SK-N-MC (cell line): ENCODE measurements at regions not wholly inside any gene's neighbourhood (a gene's known extent, or its start where the extent isn't known, plus 50 kb on each side); places are given as distances from the start of the nearest gene placed in this dataset.

Experiments used
- DNase-seq: peaks from one replicate; pipeline ENCODE4 v3.0.0-alpha.2; 2011; ENCODE audit warnings: low read depth, low spot score
- H3K27ac ChIP-seq: fragments of 200-600 bp; sonication (generic); 2 replicates; pipeline ENCODE4 v1.5.1; 2016; ENCODE audit warnings: mixed run types
- H3K36me3 ChIP-seq: fragments of 200-600 bp; sonication (generic); 2 replicates; pipeline ENCODE4 v1.6.1; 2017; ENCODE audit warnings: antibody characterized with exemption, low read length, mixed read lengths; ENCODE audit not compliant: insufficient read depth
- H3K4me3 ChIP-seq: fragments of 200-600 bp; sonication (generic); 2 replicates; pipeline ENCODE4 v1.5.1; 2016
- H3K9ac ChIP-seq: fragments of 200-600 bp; sonication (generic); 2 replicates; pipeline ENCODE4 v1.8.0; 2017; ENCODE audit warnings: mixed run types, mixed read lengths; ENCODE audit not compliant: insufficient read length
- H3K9me3 ChIP-seq: fragments of 200-600 bp; sonication (generic); 2 replicates; pipeline ENCODE4 v1.6.1; 2017; ENCODE audit warnings: low read depth, mild to moderate bottlenecking, antibody characterized with exemption, low read length, moderate library complexity, mixed read lengths
- EZH2 ChIP-seq: fragments of 200-600 bp; sonication (generic); IDR thresholded peaks from one replicate; pipeline ENCODE4 v1.6.1; 2017; ENCODE audit warnings: antibody characterized with exemption
- FOXP2 ChIP-seq: optimal IDR thresholded peaks from 2 replicates; pipeline ENCODE3; 2011; ENCODE audit warnings: mild to moderate bottlenecking, moderate library complexity; ENCODE audit not compliant: insufficient read depth; ENCODE audit errors: extremely low read length, control extremely low read depth
- POLR2AphosphoS5 ChIP-seq: IDR thresholded peaks from 2 replicates; pipeline ENCODE4 v1.6.1; 2012; ENCODE audit warnings: mild to moderate bottlenecking, low read depth, low read length, borderline replicate concordance

GRCh38 chr2:189298038-189298437 lies 118.5 kb upstream of the COL5A2 start:
- H3K4me3 ChIP-seq, result no peak overlapping the region
- no peaks in the 10 kb centered on the region for H3K36me3 ChIP-seq
- no peaks in the 10 kb centered on the region for H3K9me3 ChIP-seq
- no peak for DNase-seq
- no peak overlapping the region for H3K27ac ChIP-seq
- TF ChIP-seq EZH2 (no peak), FOXP2 (no peak), POLR2AphosphoS5 (no peak)
- H3K9ac ChIP-seq, result no peak overlapping the region

DNA sequence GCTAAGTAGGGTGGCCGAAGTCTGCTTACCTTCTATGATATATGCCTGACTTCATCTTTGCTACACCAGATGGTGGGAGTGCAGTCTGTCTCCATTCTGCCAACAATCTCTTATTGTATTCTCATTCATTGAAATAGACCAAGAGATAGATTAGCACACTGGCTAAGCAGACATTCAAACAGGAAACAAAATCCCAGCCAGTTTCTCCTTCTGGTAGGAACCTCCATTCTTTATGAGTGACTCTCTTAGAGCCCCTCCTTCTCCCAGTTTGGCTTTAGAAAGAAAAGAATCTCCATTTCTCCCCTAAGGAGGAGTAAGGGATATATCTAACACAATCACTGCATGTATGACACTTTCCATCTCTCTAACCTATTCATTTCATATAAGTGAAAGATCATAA lies 118.9 kb upstream of the COL5A2 start:
- H3K4me3 ChIP-seq, result no peak overlapping the region
- H3K9ac ChIP-seq, result no peak overlapping the region
- TF ChIP-seq EZH2 (no peak), POLR2AphosphoS5 (no peak), FOXP2 (no peak)
- H3K9me3 ChIP-seq, result no peaks in the 10 kb centered on the region
- DNase-seq, result no peak
- H3K27ac ChIP-seq, result no peak overlapping the region
- no peaks in the 10 kb centered on the region for H3K36me3 ChIP-seq

DNA sequence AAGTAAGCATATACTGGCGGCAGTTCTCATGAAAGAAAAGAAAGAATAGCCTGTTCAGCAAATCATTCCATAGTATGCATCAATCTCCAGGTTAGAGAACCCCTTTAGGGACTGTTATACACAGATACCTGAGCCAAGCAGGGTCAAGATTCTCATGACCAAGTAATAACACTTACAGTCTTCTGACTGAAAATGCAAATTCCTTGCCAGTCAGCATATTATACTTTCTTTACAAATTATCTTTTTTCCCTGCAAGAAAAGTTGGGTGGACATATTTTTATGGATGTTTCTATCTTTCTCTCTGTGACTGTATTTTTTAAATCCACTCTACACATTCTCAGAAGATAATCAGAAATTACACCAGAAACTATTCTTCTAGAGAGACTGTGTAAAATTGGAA lies 120.4 kb upstream of the COL5A2 start:
- H3K36me3 ChIP-seq, result no peaks in the 10 kb centered on the region
- H3K27ac ChIP-seq, result no peak overlapping the region
- H3K9me3 ChIP-seq, result no peaks in the 10 kb centered on the region
- no peak for TF ChIP-seq FOXP2
- no peak for TF ChIP-seq EZH2
- no peak for TF ChIP-seq POLR2AphosphoS5
- no peak overlapping the region for H3K9ac ChIP-seq
- no peak for DNase-seq
- no peak overlapping the region for H3K4me3 ChIP-seq

DNA sequence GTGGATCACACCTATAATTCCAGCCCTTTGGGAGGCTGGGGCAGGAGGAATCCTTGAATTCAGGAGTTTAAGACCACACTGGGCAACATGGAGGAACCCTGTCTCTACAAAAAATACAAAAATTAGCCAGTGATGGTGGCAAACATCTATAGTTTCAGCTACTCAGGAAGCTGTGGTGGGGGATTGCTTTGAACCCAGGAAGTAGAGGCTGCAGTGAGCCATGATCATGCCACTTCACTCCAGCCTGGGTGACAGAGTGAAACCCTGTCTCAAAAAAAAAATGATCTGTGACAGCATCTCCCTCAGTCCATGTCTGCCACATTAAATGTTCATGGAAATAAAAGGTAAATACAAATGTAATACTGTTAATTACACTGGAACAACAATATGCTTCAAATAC lies 121.4 kb upstream of the COL5A2 start:
- TF ChIP-seq POLR2AphosphoS5 (no peak), FOXP2 (no peak), EZH2 (no peak)
- H3K9ac ChIP-seq, result no peak overlapping the region
- H3K4me3 ChIP-seq, result no peak overlapping the region
- DNase-seq, result no peak
- H3K27ac ChIP-seq, result no peak overlapping the region
- H3K9me3 ChIP-seq, result no peaks in the 10 kb centered on the region
- no peaks in the 10 kb centered on the region for H3K36me3 ChIP-seq

- Histone ChIP-seq H3K9me3 (no peaks in the 10 kb centered on the region), H3K27ac (no peak overlapping the region), H3K4me3 (no peak overlapping the region), H3K9ac (no peak overlapping the region), H3K36me3 (no peaks in the 10 kb centered on the region)
- TF ChIP-seq EZH2, result no peak
- no peak for TF ChIP-seq POLR2AphosphoS5
- TF ChIP-seq FOXP2, result no peak
- DNase-seq, result no peak
Observed at GRCh38 chr2:189302274-189302948, 122.8 kb upstream of the COL5A2 start.

GRCh38 chr2:189304360-189304759 lies 124.8 kb upstream of the COL5A2 start:
- no peak overlapping the region for H3K9ac ChIP-seq
- DNase-seq, result no peak
- no peak overlapping the region for H3K27ac ChIP-seq
- H3K9me3 ChIP-seq, result no peaks in the 10 kb centered on the region
- TF ChIP-seq FOXP2, result no peak
- TF ChIP-seq EZH2, result no peak
- TF ChIP-seq POLR2AphosphoS5, result no peak
- no peak overlapping the region for H3K4me3 ChIP-seq
- no peaks in the 10 kb centered on the region for H3K36me3 ChIP-seq

DNA sequence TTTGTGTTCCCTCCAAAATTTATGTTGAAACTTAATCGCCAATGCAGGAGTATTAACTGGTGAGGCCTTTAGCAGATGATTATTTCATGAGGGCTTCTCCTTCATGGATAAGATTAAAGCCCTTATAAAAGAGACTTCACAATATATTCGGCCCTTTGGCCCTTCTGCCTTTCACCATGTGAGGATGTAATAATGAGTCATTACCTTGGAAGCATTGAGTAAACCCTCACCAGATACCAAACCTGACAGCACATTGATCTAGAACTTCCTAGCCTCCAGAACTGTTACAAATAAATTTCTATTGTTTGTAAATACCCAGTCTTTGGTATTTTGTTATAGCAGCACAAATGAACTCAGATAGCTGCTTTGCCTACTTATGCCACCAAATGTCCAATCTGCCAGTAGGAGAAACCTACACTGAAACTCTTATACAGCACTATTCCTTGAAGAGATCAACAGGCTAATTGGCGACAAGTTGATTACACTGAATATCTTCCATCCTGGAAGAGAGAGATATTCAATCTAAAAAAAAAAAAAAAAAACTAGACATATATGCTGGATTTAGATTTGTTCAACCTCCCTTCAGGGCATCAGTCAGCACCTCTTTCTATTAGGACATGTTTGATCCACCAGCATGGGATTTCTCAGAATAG lies 125.9 kb upstream of the COL5A2 start:
- Histone ChIP-seq H3K36me3 (no peaks in the 10 kb centered on the region), H3K27ac (no peak overlapping the region), H3K4me3 (no peak overlapping the region), H3K9ac (no peak overlapping the region), H3K9me3 (no peaks in the 10 kb centered on the region)
- TF ChIP-seq FOXP2 (no peak), EZH2 (no peak), POLR2AphosphoS5 (no peak)
- DNase-seq, result no peak

GRCh38 chr2:189306525-189306924 lies 127.0 kb upstream of the COL5A2 start:
- no peaks in the 10 kb centered on the region for H3K36me3 ChIP-seq
- no peak overlapping the region for H3K9ac ChIP-seq
- H3K4me3 ChIP-seq, result no peak overlapping the region
- H3K27ac ChIP-seq, result no peak overlapping the region
- DNase-seq, result no peak
- H3K9me3 ChIP-seq, result no peaks in the 10 kb centered on the region
- no peak for TF ChIP-seq EZH2
- no peak for TF ChIP-seq POLR2AphosphoS5
- TF ChIP-seq FOXP2, result no peak
